Erythroblast (primary cell): ENCODE measurements at regions not wholly inside any gene's neighbourhood (a gene's known extent, or its start where the extent isn't known, plus 50 kb on each side); places are given as distances from the start of the nearest gene placed in this dataset.

Experiments
- GATA1 ChIP-seq: IDR thresholded peaks from 2 replicates; pipeline ENCODE4 v1.6.1; 2011; ENCODE audit warnings: low read depth, mild to moderate bottlenecking, control low read depth, low read length, moderate library complexity
- POLR2A ChIP-seq: IDR thresholded peaks from 2 replicates; pipeline ENCODE4 v1.6.1; 2011; ENCODE audit warnings: mild to moderate bottlenecking, low read length

DNA sequence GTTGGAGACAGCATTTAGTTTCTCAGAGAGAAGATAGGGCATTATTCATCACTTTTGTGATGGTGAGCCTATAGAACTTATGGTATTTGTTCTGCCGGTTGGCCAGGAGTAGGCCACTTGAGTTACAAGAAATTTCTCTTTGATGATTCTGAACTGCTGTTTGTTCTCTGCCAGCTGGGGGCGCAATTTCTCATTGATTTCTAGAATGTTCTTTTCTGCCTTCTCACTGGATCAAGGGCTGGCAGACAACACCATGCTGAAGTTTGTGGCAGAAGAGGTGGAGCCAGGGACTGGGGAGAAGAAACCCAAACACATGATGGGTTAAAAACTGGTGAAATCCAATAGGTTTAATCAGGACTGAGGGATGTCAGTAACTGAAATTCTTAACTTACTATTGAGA lies 360.6 kb downstream of the FAM72C start:
- TF ChIP-seq POLR2A (no peak), GATA1 (no peak)
